GM21390 (cell line): ENCODE measurements at regions not wholly inside any gene's neighbourhood (a gene's known extent, or its start where the extent isn't known, plus 50 kb on each side); places are given as distances from the start of the nearest gene placed in this dataset.

Experiments
- ATAC-seq: cut with Tn5 transposase; IDR thresholded peaks from one replicate; pipeline ENCODE4 v1.9.1; 2021; ENCODE audit not compliant: unreplicated experiment

GRCh38 chr12:97267594-97268202, 194.9 kb upstream of the RMST start:
- ATAC-seq: no peak

- no peak for ATAC-seq
These were observed 190.1 kb upstream of the RMST start for GRCh38 chr12:97272471-97272870.

GRCh38 chr12:97274386-97274785, 188.2 kb upstream of the RMST start:
- ATAC-seq: no peak

DNA sequence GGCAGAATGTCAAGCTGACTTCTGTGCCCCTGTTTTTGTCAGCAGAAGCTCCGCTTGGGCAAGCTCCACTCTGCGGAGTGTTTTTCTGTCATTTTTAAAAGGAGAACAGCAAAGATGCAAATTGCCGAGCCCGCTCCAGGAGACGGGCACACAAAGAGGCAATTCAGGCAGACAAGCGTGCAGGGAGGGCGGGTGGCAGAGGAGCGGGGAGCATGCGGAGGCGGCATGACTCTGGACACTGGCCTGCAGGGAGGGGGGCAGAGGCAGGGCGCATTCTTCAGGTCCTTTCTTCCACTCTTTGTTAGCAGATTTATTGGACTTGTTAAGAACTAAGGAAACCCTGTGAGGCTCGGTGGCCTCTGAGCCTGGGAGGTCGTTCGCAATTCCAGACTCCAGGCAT, 187.3 kb upstream of the RMST start:
- ATAC-seq: no peak

DNA sequence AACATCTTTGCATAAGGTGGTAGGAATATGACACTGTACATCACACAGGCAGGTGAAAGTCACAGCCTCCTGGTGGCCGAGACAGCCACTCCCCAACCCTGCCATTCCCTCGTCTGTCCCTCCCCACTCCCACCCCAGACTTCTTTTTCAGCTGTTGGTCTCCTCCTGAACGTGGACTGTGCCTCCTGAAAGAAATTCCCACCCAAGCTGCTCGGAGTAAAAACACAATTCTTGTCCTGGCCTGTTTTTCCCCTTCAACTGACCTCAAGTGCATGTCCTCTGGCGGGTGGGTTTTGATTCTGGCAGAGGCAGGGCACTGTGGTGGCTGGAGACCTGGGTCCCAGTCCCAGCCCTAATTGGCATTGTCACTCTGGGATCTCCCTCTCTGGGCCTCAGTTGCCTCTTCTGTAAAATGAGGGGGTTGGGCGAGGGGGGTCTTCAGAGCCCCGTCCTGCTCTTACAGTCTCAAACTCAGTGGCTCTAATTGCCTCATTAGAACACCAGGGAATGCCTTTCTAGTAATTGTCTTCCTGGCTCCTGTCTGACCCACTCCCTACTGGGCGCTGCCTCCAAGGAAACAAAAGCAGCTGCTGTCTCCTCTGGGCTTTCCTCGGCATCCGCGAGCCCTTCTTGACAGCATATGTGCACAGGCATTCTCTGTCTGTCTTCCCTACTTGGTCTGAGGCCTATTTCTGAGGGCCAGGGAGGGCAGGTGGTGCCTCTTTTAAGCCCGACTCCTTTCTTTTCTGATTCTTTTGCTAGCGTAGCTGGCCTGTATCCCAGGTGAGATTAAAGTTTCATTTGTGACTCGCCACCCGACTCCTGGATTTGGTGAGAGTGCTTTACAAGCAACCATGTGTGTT, 186.6 kb upstream of the RMST start:
- ATAC-seq: no peak

GRCh38 chr12:97276661-97277429, 185.8 kb upstream of the RMST start:
- ATAC-seq: no peak

DNA sequence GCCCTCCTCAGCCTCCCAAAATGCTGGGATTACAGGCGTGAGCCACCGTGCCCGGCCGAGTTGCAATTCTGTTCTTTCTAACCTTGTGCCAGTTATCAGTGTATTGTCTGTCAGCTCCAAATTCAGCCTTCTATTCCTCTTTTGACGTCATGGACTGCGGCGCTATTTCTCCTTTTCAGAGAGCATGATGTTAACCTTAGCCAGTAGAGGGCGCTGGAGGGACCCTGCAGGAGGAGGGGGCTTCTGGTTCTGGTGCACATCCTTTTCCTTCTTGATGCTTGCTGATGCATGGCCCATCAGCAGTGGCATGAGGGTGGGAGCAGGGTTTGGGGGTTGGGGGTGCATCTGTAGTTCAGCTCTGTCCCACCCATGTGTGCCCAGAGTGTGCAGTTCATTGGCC, 179.3 kb upstream of the RMST start:
- ATAC-seq: no peak

- ATAC-seq: no peak
These were observed 174.1 kb upstream of the RMST start for GRCh38 chr12:97288531-97288930.

GRCh38 chr12:97292588-97292987, 170.0 kb upstream of the RMST start:
- ATAC-seq: no peak

- ATAC-seq: no peak
These were observed 169.1 kb upstream of the RMST start for GRCh38 chr12:97293541-97293940.

- no peak for ATAC-seq
These were observed 162.8 kb upstream of the RMST start for GRCh38 chr12:97299847-97300246.

GRCh38 chr12:97300431-97300830, 162.2 kb upstream of the RMST start:
- no peak for ATAC-seq

DNA sequence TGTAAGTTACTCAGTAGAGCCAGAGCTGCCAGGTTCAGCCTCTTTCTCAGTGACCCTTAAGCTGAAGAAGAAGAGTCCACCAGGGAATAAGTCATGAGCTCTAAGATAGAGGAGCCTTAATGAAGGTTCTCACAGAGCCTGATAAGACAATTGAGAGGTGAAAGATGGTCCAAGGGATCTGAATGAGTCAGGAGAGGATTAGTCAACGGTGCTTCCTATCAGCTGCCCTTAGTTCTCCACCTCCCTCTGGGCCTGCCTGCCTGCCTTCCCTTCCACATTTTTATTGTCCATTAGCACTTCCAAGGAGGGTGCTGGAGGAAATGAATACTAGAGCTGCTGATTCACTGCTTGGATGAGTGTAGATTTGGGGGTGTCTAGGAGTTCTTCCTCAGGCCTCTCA, 161.7 kb upstream of the RMST start:
- no peak for ATAC-seq

DNA sequence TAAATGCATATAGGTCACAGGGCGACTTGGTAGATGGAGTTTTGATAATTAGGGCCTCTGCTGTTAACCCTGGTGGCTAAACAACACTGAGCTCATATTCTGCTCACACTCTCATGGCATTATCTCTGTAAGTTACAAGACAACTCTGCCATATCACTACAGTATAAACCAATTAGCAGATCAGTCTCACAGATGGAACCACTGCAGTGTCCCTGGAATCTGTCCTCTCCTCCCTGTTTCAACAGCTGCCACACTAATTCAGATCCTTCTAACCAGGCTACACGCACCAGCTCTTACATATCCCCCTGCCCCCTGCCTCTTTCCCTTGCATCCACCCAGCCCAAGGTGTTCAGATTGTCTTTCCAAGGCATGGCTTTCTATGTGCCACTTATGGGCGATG, 161.0 kb upstream of the RMST start:
- ATAC-seq: no peak

- ATAC-seq: no peak
These were observed 157.0 kb upstream of the RMST start for GRCh38 chr12:97305651-97306050.

- peak; percentile 99 for ATAC-seq
These were observed 156.5 kb upstream of the RMST start for GRCh38 chr12:97306147-97306546.

- no peak for ATAC-seq
These were observed 153.9 kb upstream of the RMST start for GRCh38 chr12:97308576-97309198.

GRCh38 chr12:97309921-97310320, 152.7 kb upstream of the RMST start:
- no peak for ATAC-seq

DNA sequence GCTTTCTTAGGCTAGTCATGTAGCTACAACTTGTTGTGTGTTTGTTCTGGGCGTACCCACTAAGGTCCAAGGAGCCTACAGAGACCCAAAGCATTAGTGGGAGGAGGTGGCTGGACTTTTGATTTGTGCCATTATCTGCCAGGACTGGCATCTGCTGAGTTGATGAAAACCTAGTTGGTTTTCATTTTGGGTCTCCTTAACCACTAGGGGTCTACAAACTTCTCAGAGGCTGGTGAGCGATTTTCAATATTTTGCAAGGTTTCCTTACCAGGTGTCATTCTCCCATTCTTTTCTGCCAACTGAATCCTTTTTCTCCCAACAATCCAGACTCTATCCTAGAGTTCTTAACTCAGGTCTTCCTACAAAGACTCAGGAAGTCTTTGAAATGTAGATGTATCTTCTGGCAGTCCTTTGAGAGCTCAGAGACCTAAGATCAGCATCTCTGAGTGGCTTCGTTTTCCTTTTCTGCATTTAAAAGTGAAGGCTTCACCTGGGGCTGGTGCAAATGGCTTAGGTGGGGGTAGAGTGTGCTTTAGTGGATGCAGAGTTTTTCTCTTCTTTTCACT, 150.0 kb upstream of the RMST start:
- ATAC-seq: no peak

DNA sequence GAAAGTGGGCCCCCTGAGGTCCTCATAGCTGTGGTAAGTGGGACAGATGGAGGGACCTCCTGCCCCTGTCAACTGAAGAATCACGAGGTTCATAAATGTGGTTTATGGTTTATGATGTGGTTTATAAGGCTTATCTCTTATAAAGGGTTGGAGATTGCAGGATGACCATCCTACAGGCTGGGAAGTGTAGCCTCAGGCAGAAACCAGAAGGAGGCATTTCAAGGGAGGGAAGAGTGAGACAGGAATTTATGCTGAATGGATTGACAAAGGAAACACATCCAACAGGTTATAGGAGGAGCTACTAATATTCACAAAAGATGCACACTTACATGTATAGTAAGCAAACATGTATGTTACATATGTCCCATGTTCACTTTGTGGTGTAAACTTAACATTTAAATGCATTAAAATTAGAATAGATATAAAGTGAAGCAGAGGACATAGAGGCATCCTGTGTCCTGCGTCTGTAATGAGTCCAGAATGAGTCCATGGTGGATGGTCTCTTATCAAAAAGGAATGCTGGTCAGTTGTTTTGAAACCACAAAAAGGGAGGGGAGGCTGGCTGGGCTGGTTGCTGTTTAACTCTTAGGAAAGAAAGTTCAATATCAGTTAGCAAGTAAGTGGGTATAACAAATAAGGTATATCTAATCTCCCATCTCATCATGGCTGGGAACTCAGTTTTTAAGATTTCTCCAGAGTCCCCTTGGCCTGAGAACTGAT, 149.0 kb upstream of the RMST start:
- no peak for ATAC-seq
